IMR-90 (cell line): ENCODE measurements at regions not wholly inside any gene's neighbourhood (a gene's known extent, or its start where the extent isn't known, plus 50 kb on each side); places are given as distances from the start of the nearest gene placed in this dataset.

Source experiments
- ATAC-seq: fragments of 200-7000 bp; cut with Tn5 transposase; 2 replicates; pipeline ENCODE4 v1.9.1; 2020; ENCODE audit warnings: low read depth, mild to moderate bottlenecking, moderate library complexity
- BruUV-seq: library from RNA; stranded (reverse); fragments of 400-500 nt; replicated peaks from 2 replicates; lab custom pipeline; 2021; lab: Mats Ljungman, UMichigan
- CTCF ChIA-PET: fragments of 300-600 bp; formaldehyde crosslinking; extraction: SDS; loops from one replicate; lab custom pipeline; 2021; ENCODE audit warnings: antibody characterized with exemption; lab: Yijun Ruan, JAX
- POLR2A ChIA-PET: fragments of 300-600 bp; sonication (Branson Sonifier 250); formaldehyde crosslinking; loops from one replicate; lab custom pipeline; 2022; ENCODE audit warnings: antibody characterized with exemption; ENCODE audit not compliant: unreplicated experiment; lab: Charles Lee
- DNase-seq: peaks from one replicate; pipeline ENCODE4 v3.0.0; 2013
- H2AFZ ChIP-seq: replicated peaks from 2 replicates; pipeline ENCODE3; 2013; ENCODE audit warnings: low read length, mild to moderate bottlenecking; ENCODE audit not compliant: poor library complexity
- H2AK5ac ChIP-seq: 2 replicates; pipeline ENCODE4 v1.6.1; 2013; ENCODE audit warnings: low read depth, low read length, inconsistent platforms
- H2AK9ac ChIP-seq: replicated peaks from 2 replicates; pipeline ENCODE3; 2013; ENCODE audit warnings: mild to moderate bottlenecking, low read depth, low read length, moderate library complexity; ENCODE audit not compliant: poor library complexity
- H2BK120ac ChIP-seq: 2 replicates; pipeline ENCODE4 v1.6.1; 2013; ENCODE audit warnings: low read depth, low read length, inconsistent platforms
- H2BK15ac ChIP-seq: 3 replicates; pipeline ENCODE4 v1.6.1; 2013; ENCODE audit warnings: low read depth, low read length, inconsistent platforms
- H2BK20ac ChIP-seq: 2 replicates; pipeline ENCODE4 v1.6.1; 2013; ENCODE audit warnings: low read depth, mild to moderate bottlenecking, inconsistent platforms, low read length, moderate library complexity
- H2BK5ac ChIP-seq: 2 replicates; pipeline ENCODE4 v1.6.1; 2013; ENCODE audit warnings: mild to moderate bottlenecking, low read depth, low read length, inconsistent platforms; ENCODE audit not compliant: poor library complexity, severe bottlenecking
- H3K14ac ChIP-seq: replicated peaks from 2 replicates; pipeline ENCODE4 v1.6.1; 2013; ENCODE audit warnings: low read depth, low read length, inconsistent platforms
- H3K18ac ChIP-seq: 2 replicates; pipeline ENCODE4 v1.6.1; 2013; ENCODE audit warnings: low read depth, low read length, control low read depth
- H3K23ac ChIP-seq: 2 replicates; pipeline ENCODE4 v1.6.1; 2013; ENCODE audit warnings: low read depth, low read length, inconsistent platforms
- H3K27ac ChIP-seq: 2 replicates; pipeline ENCODE4 v1.5.1; 2013; ENCODE audit warnings: mild to moderate bottlenecking, control low read depth, low read length; ENCODE audit not compliant: insufficient read depth
- H3K27me3 ChIP-seq: 2 replicates; pipeline ENCODE4 v1.6.1; 2013; ENCODE audit warnings: low read length; ENCODE audit not compliant: control insufficient read depth, insufficient read depth
- H3K36me3 ChIP-seq: 2 replicates; pipeline ENCODE4 v1.6.1; 2013; ENCODE audit warnings: low read length, mixed read lengths; ENCODE audit not compliant: control insufficient read depth, insufficient read depth
- H3K4ac ChIP-seq: 2 replicates; pipeline ENCODE4 v1.6.1; 2013; ENCODE audit warnings: low read depth, low read length, inconsistent platforms
- H3K4me1 ChIP-seq: 2 replicates; pipeline ENCODE4 v1.6.1; 2013; ENCODE audit warnings: low read length, mixed read lengths; ENCODE audit not compliant: control insufficient read depth, insufficient read depth
- H3K4me2 ChIP-seq: 2 replicates; pipeline ENCODE4 v1.6.1; 2013; ENCODE audit warnings: low read depth, mild to moderate bottlenecking, control low read depth, low read length, moderate library complexity
- H3K4me3 ChIP-seq: 2 replicates; pipeline ENCODE4 v1.5.1; 2013; ENCODE audit warnings: low read depth, mild to moderate bottlenecking, control low read depth, low read length, moderate library complexity; ENCODE audit not compliant: insufficient read depth
- H3K56ac ChIP-seq: 2 replicates; pipeline ENCODE4 v1.6.1; 2013; ENCODE audit warnings: low read length, inconsistent platforms; ENCODE audit not compliant: insufficient read depth; ENCODE audit errors: extremely low read depth
- H3K79me1 ChIP-seq, 2 experiments: 2 replicates each; pipeline ENCODE4 v1.6.1; 2013; ENCODE audit warnings: low read length in 2 of 2, inconsistent platforms in 1 of 2, low read depth in 1 of 2
- H3K9ac ChIP-seq: 2 replicates; pipeline ENCODE4 v1.6.1; 2013; ENCODE audit warnings: low read depth, low read length, control low read depth
- H3K9me1 ChIP-seq: 2 replicates; pipeline ENCODE4 v1.6.1; 2013; ENCODE audit warnings: low read length, inconsistent platforms; ENCODE audit not compliant: insufficient read depth
- H3K9me3 ChIP-seq: 2 replicates; pipeline ENCODE4 v1.6.1; 2013; ENCODE audit warnings: low read length; ENCODE audit not compliant: control insufficient read depth, insufficient read depth
- H4K20me1 ChIP-seq: 2 replicates; pipeline ENCODE4 v1.6.1; 2013; ENCODE audit warnings: low read length, inconsistent platforms; ENCODE audit not compliant: insufficient read depth
- H4K5ac ChIP-seq: 2 replicates; pipeline ENCODE4 v1.6.1; 2013; ENCODE audit warnings: mild to moderate bottlenecking, low read depth, low read length, control low read depth
- H4K8ac ChIP-seq, 2 experiments: 2 replicates each; pipeline ENCODE4 v1.6.1; 2013; ENCODE audit warnings: low read depth in 2 of 2, low read length in 2 of 2, control low read depth in 1 of 2, inconsistent platforms in 1 of 2
- H4K91ac ChIP-seq: 2 replicates; pipeline ENCODE4 v1.6.1; 2013; ENCODE audit warnings: low read depth, low read length, inconsistent platforms; ENCODE audit not compliant: insufficient read depth
- BHLHE40 ChIP-seq: fragments of 150-350 bp; IDR thresholded peaks from 2 replicates; pipeline ENCODE4 v1.6.1; 2016; ENCODE audit warnings: mild to moderate bottlenecking, low read depth, low read length
- CEBPB ChIP-seq: IDR thresholded peaks from 2 replicates; pipeline ENCODE4 v1.6.1; 2012; ENCODE audit warnings: low read depth, low read length, improper control_type of control experiment
- ELK1 ChIP-seq: fragments of 150-350 bp; IDR thresholded peaks from 2 replicates; pipeline ENCODE4 v1.6.1; 2016; ENCODE audit warnings: low read depth, mild to moderate bottlenecking, low read length, moderate library complexity, borderline replicate concordance
- FOS ChIP-seq: fragments of 150-350 bp; IDR thresholded peaks from 2 replicates; pipeline ENCODE4 v1.6.1; 2016; ENCODE audit warnings: low read depth, low read length
- MAFK ChIP-seq: IDR thresholded peaks from 2 replicates; pipeline ENCODE4 v1.6.1; 2012; ENCODE audit warnings: low read depth, low read length, improper control_type of control experiment
- MAZ ChIP-seq: IDR thresholded peaks from 2 replicates; pipeline ENCODE4 v1.6.1; 2012; ENCODE audit warnings: low read depth, mild to moderate bottlenecking, low read length, improper control_type of control experiment, moderate library complexity, borderline replicate concordance
- MXI1 ChIP-seq: IDR thresholded peaks from 2 replicates; pipeline ENCODE4 v1.6.1; 2012; ENCODE audit warnings: low read depth, mild to moderate bottlenecking, low read length, moderate library complexity, borderline replicate concordance
- NFE2L2 ChIP-seq: fragments of 150-350 bp; IDR thresholded peaks from 2 replicates; pipeline ENCODE4 v1.6.1; 2016; ENCODE audit warnings: low read depth, mild to moderate bottlenecking, low read length
- POLR2A ChIP-seq: IDR thresholded peaks from 2 replicates; pipeline ENCODE4 v1.6.1; 2012; ENCODE audit warnings: mild to moderate bottlenecking, low read depth, low read length
- RAD21 ChIP-seq: IDR thresholded peaks from 2 replicates; pipeline ENCODE4 v1.6.1; 2012; ENCODE audit warnings: low read length, improper control_type of control experiment
- RCOR1 ChIP-seq: IDR thresholded peaks from 2 replicates; pipeline ENCODE4 v1.6.1; 2012; ENCODE audit warnings: mild to moderate bottlenecking, low read length, improper control_type of control experiment; ENCODE audit not compliant: insufficient replicate concordance
- RFX5 ChIP-seq: IDR thresholded peaks from 2 replicates; pipeline ENCODE4 v1.8.0; 2012; ENCODE audit warnings: low read depth, mild to moderate bottlenecking, low read length, moderate library complexity
- SMC3 ChIP-seq: fragments of 150-350 bp; IDR thresholded peaks from 2 replicates; pipeline ENCODE4 v1.6.1; 2016; ENCODE audit warnings: low read depth, mild to moderate bottlenecking, antibody characterized with exemption, low read length, moderate library complexity
- dilution Hi-C: fragments of 300-500 bp; cut with HindIII; formaldehyde crosslinking; loops from one replicate; pipeline ENCODE4 v1.14.3; 2018; ENCODE audit warnings: low sequenced_read_pairs; ENCODE audit not compliant: unreplicated experiment
- in situ Hi-C: fragments of 300-500 bp; cut with MboI; formaldehyde crosslinking; loops from 3 replicates; pipeline ENCODE4 v1.14.3; 2019; ENCODE audit warnings: low sequenced_read_pairs, inconsistent platforms, mixed read lengths
- intact Hi-C: fragments of 100-400 bp; cut with micrococcal nuclease; formaldehyde crosslinking; loops from 2 replicates; pipeline ENCODE4 v1.10.0; 2022

- Histone ChIP-seq H2AK5ac (no peak overlapping the region), H3K9me3 (no peaks in the 10 kb centered on the region), H2BK15ac (no peak overlapping the region), H4K91ac (no peak overlapping the region), H3K14ac (no peak overlapping the region), H3K23ac (no peak overlapping the region), H2BK20ac (no peak overlapping the region), H3K4ac (peak overlapping the region; percentile 75; the same call in 1 of the 2 replicates), H3K56ac (no peak overlapping the region), H2BK120ac (peak overlapping the region; percentile 87), H4K5ac (no peak overlapping the region), H2BK5ac (peak overlapping the region; percentile 96), H3K9me1 (no peaks in the 10 kb centered on the region), H3K9ac (no peak overlapping the region), H3K27ac (peak overlapping the region; percentile 57; the same call in 1 of the 2 replicates), H4K8ac (peak overlapping the region in 1 of 2 experiments; percentile 69; a peak in 1 of 4 replicates), H3K18ac (no peak overlapping the region; the same call in 1 of the 2 replicates), H2AK9ac (no peak overlapping the region), H3K79me1 (no peaks in the 10 kb centered on the region), H2AFZ (no peak overlapping the region), H3K4me1 (peaks cover 2% of the 10 kb centered on the region; the same call in 1 of the 2 replicates), H3K36me3 (no peaks in the 10 kb centered on the region), H3K4me3 (no peak overlapping the region), H4K20me1 (no peaks in the 10 kb centered on the region), H3K4me2 (no peak overlapping the region), H3K27me3 (no peaks in the 10 kb centered on the region)
- intact Hi-C loops (no loop called here), dilution Hi-C loops (no loop called here), in situ Hi-C loops (no loop called here)
- POLR2A ChIA-PET = no interaction called here
- TF ChIP-seq MAFK = no peak
- no peak for TF ChIP-seq NFE2L2
- no peak for TF ChIP-seq MAZ
- no peak for TF ChIP-seq ELK1
- no peak for TF ChIP-seq POLR2A
- no peak for TF ChIP-seq RAD21
- TF ChIP-seq SMC3 = no peak
- no peak; the same call in 1 of the 2 replicates for TF ChIP-seq CEBPB
- no peak for TF ChIP-seq FOS
- no peak for TF ChIP-seq RFX5
- no peak for TF ChIP-seq BHLHE40
- TF ChIP-seq MXI1 = no peak
- TF ChIP-seq RCOR1 = no peak
- CTCF ChIA-PET = interaction anchor here (1.2 kb wide), 1 partner anchor 255 kb away, joined by 4 read pairs; no protein-coding TSS in a partner anchor
- peak; percentile 79 for DNase-seq
- peak; percentile 72 for ATAC-seq
- no TSS peak for BruUV-seq
Measured at GRCh38 chr11:23284631-23285030, 424.4 kb upstream of the CCDC179 start.
